ENCODE measurements at regions not wholly inside any gene's neighbourhood (a gene's known extent, or its start where the extent isn't known, plus 50 kb on each side); places are given as distances from the start of the nearest gene placed in this dataset.

GRCh38 chr5:57540823-57541222 lies 58.2 kb upstream of the ACTBL2 start:
- no peak for TF ChIP-seq CTCF (IDR thresholded peaks at IDR 0.05; ENCODE audit: poor library complexity)
- TF ChIP-seq EZH2phosphoT487 (IDR thresholded peaks at IDR 0.05; ENCODE audit: low read depth, severe bottlenecking, unreplicated experiment), result no peak
- TF ChIP-seq EZH2 (IDR thresholded peaks at IDR 0.05; ENCODE audit: borderline replicate concordance), result no peak

Measured in hepatocyte (in vitro differentiated cells).